DND-41 (cell line): ENCODE measurements at regions not wholly inside any gene's neighbourhood (a gene's known extent, or its start where the extent isn't known, plus 50 kb on each side); places are given as distances from the start of the nearest gene placed in this dataset.

Source experiments
- EZH2 ChIP-seq: IDR thresholded peaks from 3 replicates; pipeline ENCODE4 v1.6.1; 2012; ENCODE audit warnings: borderline replicate concordance, low read depth, mild to moderate bottlenecking, moderate library complexity, low read length, inconsistent platforms; ENCODE audit not compliant: severe bottlenecking
- TF ChIP-seq, protein P1 (sequence below): IDR thresholded peaks from 2 replicates; pipeline ENCODE4 v1.5.1; 2012; ENCODE audit warnings: borderline replicate concordance, low read length, moderate library complexity, mild to moderate bottlenecking; ENCODE audit not compliant: poor library complexity, severe bottlenecking; ENCODE audit errors: extremely low read depth

DNA sequence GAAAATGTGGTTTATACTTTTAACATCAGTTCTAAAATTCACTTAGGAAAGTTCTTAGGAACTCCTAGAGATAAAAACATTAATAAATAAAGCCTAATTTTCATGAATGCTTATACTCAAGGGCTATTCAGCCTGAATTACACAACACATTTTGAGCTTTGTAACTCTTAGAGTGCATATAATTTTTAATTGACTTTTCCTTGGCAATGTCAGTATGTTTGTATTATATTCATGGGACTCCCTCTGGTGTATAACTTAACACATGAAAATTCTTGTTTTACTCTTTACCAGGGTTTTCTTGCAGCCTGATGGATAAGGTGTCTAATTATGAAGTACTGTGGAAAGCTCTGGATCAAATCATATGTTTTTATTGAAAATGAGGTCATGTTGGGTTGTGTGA is 150.6 kb upstream of the HMGA2 start:
- TF ChIP-seq, protein P1, sequence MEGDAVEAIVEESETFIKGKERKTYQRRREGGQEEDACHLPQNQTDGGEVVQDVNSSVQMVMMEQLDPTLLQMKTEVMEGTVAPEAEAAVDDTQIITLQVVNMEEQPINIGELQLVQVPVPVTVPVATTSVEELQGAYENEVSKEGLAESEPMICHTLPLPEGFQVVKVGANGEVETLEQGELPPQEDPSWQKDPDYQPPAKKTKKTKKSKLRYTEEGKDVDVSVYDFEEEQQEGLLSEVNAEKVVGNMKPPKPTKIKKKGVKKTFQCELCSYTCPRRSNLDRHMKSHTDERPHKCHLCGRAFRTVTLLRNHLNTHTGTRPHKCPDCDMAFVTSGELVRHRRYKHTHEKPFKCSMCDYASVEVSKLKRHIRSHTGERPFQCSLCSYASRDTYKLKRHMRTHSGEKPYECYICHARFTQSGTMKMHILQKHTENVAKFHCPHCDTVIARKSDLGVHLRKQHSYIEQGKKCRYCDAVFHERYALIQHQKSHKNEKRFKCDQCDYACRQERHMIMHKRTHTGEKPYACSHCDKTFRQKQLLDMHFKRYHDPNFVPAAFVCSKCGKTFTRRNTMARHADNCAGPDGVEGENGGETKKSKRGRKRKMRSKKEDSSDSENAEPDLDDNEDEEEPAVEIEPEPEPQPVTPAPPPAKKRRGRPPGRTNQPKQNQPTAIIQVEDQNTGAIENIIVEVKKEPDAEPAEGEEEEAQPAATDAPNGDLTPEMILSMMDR = no peak
- TF ChIP-seq EZH2 = no peak
